GM18502 (cell line): ENCODE measurements at regions not wholly inside any gene's neighbourhood (a gene's known extent, or its start where the extent isn't known, plus 50 kb on each side); places are given as distances from the start of the nearest gene placed in this dataset.
"Not testable (repeated sequence)": the region's sequence is repeated elsewhere in the genome, so short reads cannot be mapped to it uniquely, and the experiment has no call there.

Experiments
- ATAC-seq: cut with Tn5 transposase; IDR thresholded peaks from one replicate; pipeline ENCODE4 v1.9.1; 2021; ENCODE audit warnings: mild to moderate bottlenecking; ENCODE audit not compliant: unreplicated experiment, poor library complexity

GRCh38 chr11:100409267-100409666 is 277.8 kb upstream of the ARHGAP42 start:
- not testable (repeated sequence) for ATAC-seq

- no peak for ATAC-seq
Measured at GRCh38 chr11:100419518-100419917, 267.6 kb upstream of the ARHGAP42 start.

GRCh38 chr11:100434821-100435641 is 252.1 kb upstream of the ARHGAP42 start:
- no peak for ATAC-seq

GRCh38 chr11:100438376-100438775 is 248.7 kb upstream of the ARHGAP42 start:
- ATAC-seq: no peak

GRCh38 chr11:100441086-100441485 is 246.0 kb upstream of the ARHGAP42 start:
- no peak for ATAC-seq

- ATAC-seq: no peak
Measured at GRCh38 chr11:100442017-100442416, 245.1 kb upstream of the ARHGAP42 start.

- no peak for ATAC-seq
Measured at GRCh38 chr11:100445231-100445735, 241.8 kb upstream of the ARHGAP42 start.

- not testable (repeated sequence) for ATAC-seq
Measured at GRCh38 chr11:100451801-100452460, 235.2 kb upstream of the ARHGAP42 start.

- no peak for ATAC-seq
Measured at GRCh38 chr11:100459811-100460210, 227.3 kb upstream of the ARHGAP42 start.

GRCh38 chr11:100460426-100460825 is 226.7 kb upstream of the ARHGAP42 start:
- no peak for ATAC-seq

- ATAC-seq: no peak
Measured at GRCh38 chr11:100467821-100468508, 219.1 kb upstream of the ARHGAP42 start.

- ATAC-seq: no peak
Measured at GRCh38 chr11:100469835-100470234, 217.3 kb upstream of the ARHGAP42 start.

GRCh38 chr11:100472727-100473389 is 214.2 kb upstream of the ARHGAP42 start:
- ATAC-seq: no peak

GRCh38 chr11:100473390-100473740 is 213.7 kb upstream of the ARHGAP42 start:
- ATAC-seq: no peak

- ATAC-seq: no peak
Measured at GRCh38 chr11:100484948-100485347, 202.1 kb upstream of the ARHGAP42 start.

- ATAC-seq: no peak
Measured at GRCh38 chr11:100498780-100499179, 188.3 kb upstream of the ARHGAP42 start.

- no peak for ATAC-seq
Measured at GRCh38 chr11:100501450-100501849, 185.6 kb upstream of the ARHGAP42 start.

GRCh38 chr11:100512475-100512874 is 174.6 kb upstream of the ARHGAP42 start:
- no peak for ATAC-seq

GRCh38 chr11:100515087-100515486 is 172.0 kb upstream of the ARHGAP42 start:
- ATAC-seq: no peak

GRCh38 chr11:100525197-100525596 is 161.9 kb upstream of the ARHGAP42 start:
- ATAC-seq: no peak
